ENCODE measurements at regions not wholly inside any gene's neighbourhood (a gene's known extent, or its start where the extent isn't known, plus 50 kb on each side); places are given as distances from the start of the nearest gene placed in this dataset.
"Not testable (repeated sequence)": the region's sequence is repeated elsewhere in the genome, so short reads cannot be mapped to it uniquely, and the experiment has no call there.

- no peak for DNase-seq
Measured at GRCh38 chr11:23155503-23155902, 295.2 kb upstream of the CCDC179 start.

GRCh38 chr11:23164022-23164421 is 303.7 kb upstream of the CCDC179 start:
- DNase-seq = no peak

GRCh38 chr11:23166376-23166775 is 306.1 kb upstream of the CCDC179 start:
- no peak for DNase-seq

GRCh38 chr11:23179609-23180008 is 319.3 kb upstream of the CCDC179 start:
- DNase-seq = no peak

- no peak for DNase-seq
Measured at GRCh38 chr11:23181022-23181807, 320.9 kb upstream of the CCDC179 start.

GRCh38 chr11:23192256-23192655 is 332.0 kb upstream of the CCDC179 start:
- DNase-seq = no peak

GRCh38 chr11:23201936-23202522 is 341.8 kb upstream of the CCDC179 start:
- no peak for DNase-seq

- no peak for DNase-seq
Measured at GRCh38 chr11:23202611-23203010, 342.3 kb upstream of the CCDC179 start.

GRCh38 chr11:23205156-23205871 is 345.0 kb upstream of the CCDC179 start:
- DNase-seq = no peak

GRCh38 chr11:23206741-23207336 is 346.6 kb upstream of the CCDC179 start:
- no peak for DNase-seq

GRCh38 chr11:23211221-23211620 is 350.9 kb upstream of the CCDC179 start:
- no peak for DNase-seq

- no peak for DNase-seq
Measured at GRCh38 chr11:23212807-23213206, 352.5 kb upstream of the CCDC179 start.

- DNase-seq = no peak
Measured at GRCh38 chr11:23217072-23217471, 356.8 kb upstream of the CCDC179 start.

- DNase-seq = not testable (repeated sequence)
Measured at GRCh38 chr11:23220086-23220485, 359.8 kb upstream of the CCDC179 start.

GRCh38 chr11:23221366-23221765 is 361.1 kb upstream of the CCDC179 start:
- no peak for DNase-seq

GRCh38 chr11:23226331-23227077 is 366.2 kb upstream of the CCDC179 start:
- DNase-seq = no peak

- no peak for DNase-seq
Measured at GRCh38 chr11:23227078-23227445, 366.8 kb upstream of the CCDC179 start.

- DNase-seq = no peak
Measured at GRCh38 chr11:23232652-23233051, 372.4 kb upstream of the CCDC179 start.

GRCh38 chr11:23233075-23233474 is 372.8 kb upstream of the CCDC179 start:
- no peak for DNase-seq

GRCh38 chr11:23236826-23237555 is 376.7 kb upstream of the CCDC179 start:
- DNase-seq = no peak

GRCh38 chr11:23252426-23252825 is 392.2 kb upstream of the CCDC179 start:
- DNase-seq = no peak

GRCh38 chr11:23257088-23257487 is 396.8 kb upstream of the CCDC179 start:
- no peak for DNase-seq

Data from activated CD4-positive, alpha-beta T cell treated with anti-CD3 and anti-CD28 coated beads, Interleukin-2, Interleukin-6, amounts not matched to agents 100 ng/mL and 50 ng/mL, durations not matched to agents 16 hours and 8 hours (primary cell).